ENCODE measurements at regions not wholly inside any gene's neighbourhood (a gene's known extent, or its start where the extent isn't known, plus 50 kb on each side); places are given as distances from the start of the nearest gene placed in this dataset.
A peak's percentile ranks its signal among the peaks of the same experiment; 100 is the strongest.

GRCh38 chr18:77702686-77703085 is 453.0 kb downstream of the GALR1 start:
- no peak overlapping the region for H3K4me3 ChIP-seq
- peaks cover 0 to 11% of the 10 kb centered on the region in 2 donors for H3K27me3 ChIP-seq
- H3K4me1 ChIP-seq, result no peaks in the 10 kb centered on the region
- no peak overlapping the region for H3K27ac ChIP-seq
- H3K9me3 ChIP-seq, result no peaks in the 10 kb centered on the region
- DNase-seq, result peak in 1 of 4 donors; percentile 16
- no peak for ATAC-seq
- no peak for TF ChIP-seq CTCF (IDR thresholded peaks at IDR 0.05)
- no peaks in the 10 kb centered on the region for H3K36me3 ChIP-seq
- intact Hi-C loops (cut with DNase I), result no loop called here

- Histone ChIP-seq H3K27ac (no peak overlapping the region), H3K4me3 (no peak overlapping the region), H3K27me3 (peaks cover 0 to 6% of the 10 kb centered on the region in 2 donors), H3K36me3 (no peaks in the 10 kb centered on the region), H3K4me1 (no peaks in the 10 kb centered on the region), H3K9me3 (no peaks in the 10 kb centered on the region)
- DNase-seq (no peak), ATAC-seq (no peak)
- intact Hi-C loops (cut with DNase I), result no loop called here
- no peak for TF ChIP-seq CTCF (IDR thresholded peaks at IDR 0.05)
These were observed 455.7 kb downstream of the GALR1 start for GRCh38 chr18:77705301-77705700.

- TF ChIP-seq CTCF (IDR thresholded peaks at IDR 0.05), result no peak
- no peaks in the 10 kb centered on the region for H3K36me3 ChIP-seq
- H3K4me3 ChIP-seq, result no peak overlapping the region
- no peaks in the 10 kb centered on the region for H3K9me3 ChIP-seq
- no peak for DNase-seq
- no peak for ATAC-seq
- no peak overlapping the region for H3K27ac ChIP-seq
- intact Hi-C loops (cut with DNase I), result no loop called here
- H3K4me1 ChIP-seq, result no peaks in the 10 kb centered on the region
- peaks cover 0 to 6% of the 10 kb centered on the region in 2 donors for H3K27me3 ChIP-seq
These were observed 459.3 kb downstream of the GALR1 start for GRCh38 chr18:77708826-77709506.

- H3K9me3 ChIP-seq, result no peaks in the 10 kb centered on the region
- no peaks in the 10 kb centered on the region for H3K36me3 ChIP-seq
- intact Hi-C loops (cut with DNase I), result no loop called here
- peak in 1 of 4 donors; percentile 1 for DNase-seq
- peaks cover 0 to 3% of the 10 kb centered on the region in 2 donors for H3K27me3 ChIP-seq
- no peak overlapping the region for H3K27ac ChIP-seq
- ATAC-seq, result no peak
- TF ChIP-seq CTCF (IDR thresholded peaks at IDR 0.05), result no peak
- H3K4me3 ChIP-seq, result no peak overlapping the region
- H3K4me1 ChIP-seq, result no peaks in the 10 kb centered on the region
These were observed 461.4 kb downstream of the GALR1 start for GRCh38 chr18:77711096-77711495.

- H3K9me3 ChIP-seq, result no peaks in the 10 kb centered on the region
- DNase-seq (no peak), ATAC-seq (no peak)
- H3K4me3 ChIP-seq, result no peak overlapping the region
- no peaks in the 10 kb centered on the region for H3K4me1 ChIP-seq
- no peak for TF ChIP-seq CTCF (IDR thresholded peaks at IDR 0.05)
- intact Hi-C loops (cut with DNase I), result no loop called here
- no peaks in the 10 kb centered on the region for H3K27me3 ChIP-seq
- no peaks in the 10 kb centered on the region for H3K36me3 ChIP-seq
- H3K27ac ChIP-seq, result no peak overlapping the region
These were observed 465.1 kb downstream of the GALR1 start for GRCh38 chr18:77714716-77715115.

Measured in left lung (tissue), 4 donors.